CD4-positive, alpha-beta T cell (primary cell): ENCODE measurements at regions not wholly inside any gene's neighbourhood (a gene's known extent, or its start where the extent isn't known, plus 50 kb on each side); places are given as distances from the start of the nearest gene placed in this dataset.
"Not testable (repeated sequence)": the region's sequence is repeated elsewhere in the genome, so short reads cannot be mapped to it uniquely, and the experiment has no call there.

Source experiments
- ATAC-seq: fragments of 200-7000 bp; cut with Tn5 transposase; one replicate; pipeline ENCODE4 v1.10.0; 2022; ENCODE audit warnings: mild to moderate bottlenecking; ENCODE audit not compliant: poor library complexity
- CTCF ChIA-PET: fragments of 350-600 bp; sonication (Branson Sonifier 250); formaldehyde crosslinking; loops from one replicate; lab custom pipeline; 2021; ENCODE audit warnings: antibody characterized with exemption, inconsistent platforms; lab: Charles Lee
- POLR2A ChIA-PET: fragments of 350-600 bp; sonication (Branson Sonifier 250); formaldehyde crosslinking; loops from one replicate; lab custom pipeline; 2021; ENCODE audit warnings: antibody characterized with exemption, inconsistent platforms; lab: Charles Lee
- DNase-seq, 14 experiments: peaks; one replicate each; pipeline ENCODE4 v3.0.0-alpha.2; 2013 to 2020; ENCODE audit warnings: mixed read lengths in 2 of 14
- H3K27ac ChIP-seq, 2 donors: one replicate each; pipeline versions ENCODE4 v1.5.1 to v1.7.0; 2013; ENCODE audit warnings: low read length in 2 of 2, low read depth in 1 of 2, mild to moderate bottlenecking in 1 of 2
- H3K27me3 ChIP-seq, 2 experiments: 1 replicate in 1 of 2; 2 replicates in 1 of 2; pipeline versions ENCODE4 v1.6.1 to v1.7.0; 2013; ENCODE audit warnings: low read length in 2 of 2, control low read depth in 1 of 2, mild to moderate bottlenecking in 1 of 2, moderate library complexity in 1 of 2; ENCODE audit not compliant: insufficient read depth in 2 of 2, control insufficient read depth in 1 of 2
- H3K36me3 ChIP-seq: one replicate; pipeline ENCODE4 v1.6.1; 2013; ENCODE audit warnings: low read length, control low read depth; ENCODE audit not compliant: insufficient read depth
- H3K4me1 ChIP-seq: one replicate; pipeline ENCODE4 v1.6.1; 2013; ENCODE audit warnings: low read length, control low read depth; ENCODE audit not compliant: insufficient read depth
- H3K4me3 ChIP-seq: one replicate; pipeline ENCODE4 v1.5.1; 2013; ENCODE audit warnings: mild to moderate bottlenecking, low read length, moderate library complexity
- H3K9me3 ChIP-seq, 2 experiments: 1 replicate in 1 of 2; 2 replicates in 1 of 2; pipeline versions ENCODE4 v1.6.1 to v1.7.0; 2013; ENCODE audit warnings: low read length in 2 of 2, mild to moderate bottlenecking in 2 of 2, control low read depth in 1 of 2, moderate library complexity in 1 of 2; ENCODE audit not compliant: control insufficient read depth in 1 of 2, insufficient read depth in 1 of 2
- H3K27ac Mint-ChIP-seq: one replicate; pipeline ENCODE4 v1.8.0; 2020; ENCODE audit warnings: mixed read lengths
- H3K27me3 Mint-ChIP-seq: one replicate; pipeline ENCODE4 v1.8.0; 2021; ENCODE audit warnings: mixed read lengths
- H3K36me3 Mint-ChIP-seq: one replicate; pipeline ENCODE4 v1.8.0; 2021; ENCODE audit warnings: low read depth, mixed read lengths
- H3K4me1 Mint-ChIP-seq: one replicate; pipeline ENCODE4 v1.8.0; 2021; ENCODE audit warnings: low read depth, mixed read lengths
- H3K4me3 Mint-ChIP-seq: one replicate; pipeline ENCODE4 v1.8.0; 2020; ENCODE audit warnings: mild to moderate bottlenecking, mixed read lengths
- H3K9me3 Mint-ChIP-seq: one replicate; pipeline ENCODE4 v1.8.0; 2020; ENCODE audit warnings: mixed read lengths
- CTCF ChIP-seq: fragments of 200-600 bp; IDR thresholded peaks from one replicate; pipeline ENCODE4 v1.8.0; 2022; ENCODE audit warnings: antibody characterized with exemption, mild to moderate bottlenecking
- intact Hi-C, 2 experiments: fragments of 100-400 bp; cut with DNase I in 1 of 2; cut with micrococcal nuclease in 1 of 2; formaldehyde crosslinking; loops; one replicate each; pipeline versions ENCODE4 v1.15.1 to v1.9.0; 2023 to 2025; cut with DNase I, micrococcal nuclease

- H3K27ac Mint-ChIP-seq, result no peak overlapping the region
- H3K27ac ChIP-seq, result no peak overlapping the region
- ATAC-seq (no peak), DNase-seq (no peak)
- H3K36me3 Mint-ChIP-seq, result no peaks in the 10 kb centered on the region
- no peaks in the 10 kb centered on the region for H3K27me3 ChIP-seq
- H3K4me3 Mint-ChIP-seq, result no peak overlapping the region
- CTCF ChIA-PET, result no interaction called here
- no peak for TF ChIP-seq CTCF
- intact Hi-C loops, result loop anchor here in 1 of 2 experiments (10.0 kb wide), 1 partner anchor 55 kb away; no protein-coding TSS in a partner anchor
- no peaks in the 10 kb centered on the region for H3K4me1 ChIP-seq
- no peaks in the 10 kb centered on the region for H3K4me1 Mint-ChIP-seq
- POLR2A ChIA-PET, result no interaction called here
- H3K27me3 Mint-ChIP-seq, result no peaks in the 10 kb centered on the region
- no peaks in the 10 kb centered on the region for H3K9me3 Mint-ChIP-seq
- H3K9me3 ChIP-seq, result no peaks in the 10 kb centered on the region
- H3K4me3 ChIP-seq, result no peak overlapping the region
- no peaks in the 10 kb centered on the region for H3K36me3 ChIP-seq
These were observed 172.1 kb downstream of the GOLGA6L6 start for GRCh38 chr15:20369500-20369899.

- intact Hi-C loops, result loop anchor here in 1 of 2 experiments (10.0 kb wide), 1 partner anchor 54 kb away; no protein-coding TSS in a partner anchor
- Mint-ChIP-seq H3K36me3 (no peaks in the 10 kb centered on the region), H3K27me3 (no peaks in the 10 kb centered on the region), H3K4me3 (no peak overlapping the region), H3K4me1 (no peaks in the 10 kb centered on the region), H3K27ac (no peak overlapping the region), H3K9me3 (no peaks in the 10 kb centered on the region)
- Histone ChIP-seq H3K4me1 (no peaks in the 10 kb centered on the region), H3K27me3 (no peaks in the 10 kb centered on the region), H3K36me3 (no peaks in the 10 kb centered on the region), H3K4me3 (no peak overlapping the region), H3K27ac (no peak overlapping the region), H3K9me3 (no peaks in the 10 kb centered on the region)
- ATAC-seq (no peak), DNase-seq (no peak)
- ChIA-PET POLR2A (no interaction called here), CTCF (no interaction called here)
- TF ChIP-seq CTCF, result no peak
These were observed 172.6 kb downstream of the GOLGA6L6 start for GRCh38 chr15:20368974-20369373.

GRCh38 chr15:20367093-20367492 lies 174.5 kb downstream of the GOLGA6L6 start:
- Histone ChIP-seq H3K4me3 (no peak overlapping the region), H3K4me1 (no peaks in the 10 kb centered on the region), H3K27ac (no peak overlapping the region), H3K36me3 (no peaks in the 10 kb centered on the region), H3K27me3 (no peaks in the 10 kb centered on the region), H3K9me3 (no peaks in the 10 kb centered on the region)
- no peaks in the 10 kb centered on the region for H3K4me1 Mint-ChIP-seq
- no peaks in the 10 kb centered on the region for H3K9me3 Mint-ChIP-seq
- intact Hi-C loops, result loop anchor here (1.0 to 10.0 kb wide), 4 partner anchors 8 to 1908 kb away; no protein-coding TSS in a partner anchor
- ATAC-seq (no peak), DNase-seq (no peak)
- no peaks in the 10 kb centered on the region for H3K36me3 Mint-ChIP-seq
- H3K4me3 Mint-ChIP-seq, result no peak overlapping the region
- no peak overlapping the region for H3K27ac Mint-ChIP-seq
- POLR2A ChIA-PET, result interaction anchor here (0.7 kb wide), 1 partner anchor 19 kb away, joined by 3 read pairs; no protein-coding TSS in a partner anchor
- H3K27me3 Mint-ChIP-seq, result no peaks in the 10 kb centered on the region
- no peak for TF ChIP-seq CTCF
- CTCF ChIA-PET, result no interaction called here

- intact Hi-C loops, result loop anchor here in 1 of 2 experiments (10.0 kb wide), 1 partner anchor 49 kb away; no protein-coding TSS in a partner anchor
- CTCF ChIA-PET, result not testable (repeated sequence)
These were observed 178.0 kb downstream of the GOLGA6L6 start for GRCh38 chr15:20363591-20363990.

More at GRCh38 chr15:20363591-20363990, 178.0 kb downstream of the GOLGA6L6 start:
- H3K4me3 ChIP-seq, H3K27ac Mint-ChIP-seq, ATAC-seq, H3K27me3 Mint-ChIP-seq, DNase-seq, H3K36me3 ChIP-seq, H3K9me3 ChIP-seq, H3K27me3 ChIP-seq, H3K4me1 Mint-ChIP-seq, H3K36me3 Mint-ChIP-seq, H3K4me1 ChIP-seq, H3K4me3 Mint-ChIP-seq, H3K27ac ChIP-seq, POLR2A ChIA-PET, H3K9me3 Mint-ChIP-seq: not testable (repeated sequence)
